Neural cell (in vitro differentiated cells): ENCODE measurements at regions not wholly inside any gene's neighbourhood (a gene's known extent, or its start where the extent isn't known, plus 50 kb on each side); places are given as distances from the start of the nearest gene placed in this dataset.

Source experiments
- EZH2 ChIP-seq: fragments of 200-600, 300-800 bp; shearing (Covaris generic), sonication (generic); IDR thresholded peaks from 2 replicates; pipeline ENCODE4 v1.6.1; 2014; ENCODE audit warnings: antibody characterized with exemption, low read length, borderline replicate concordance, mild to moderate bottlenecking; ENCODE audit not compliant: insufficient read depth, poor library complexity, severe bottlenecking
- RAD21 ChIP-seq: fragments of 450-650 bp; conservative IDR thresholded peaks from 2 replicates; pipeline ENCODE4 v1.6.1; 2014; ENCODE audit warnings: antibody characterized with exemption, mild to moderate bottlenecking, moderate library complexity
- REST ChIP-seq: IDR thresholded peaks from 2 replicates; pipeline ENCODE4 v1.6.1; 2012; ENCODE audit warnings: borderline replicate concordance
- TAF1 ChIP-seq: IDR thresholded peaks from 2 replicates; pipeline ENCODE4 v1.6.1; 2012; ENCODE audit warnings: low read depth
- TF ChIP-seq, protein P1 (sequence below): fragments of 450-650 bp; IDR thresholded peaks from 2 replicates; pipeline ENCODE4 v1.5.1; 2014; ENCODE audit warnings: antibody characterized with exemption, mild to moderate bottlenecking, moderate library complexity; ENCODE audit not compliant: poor library complexity, severe bottlenecking

DNA sequence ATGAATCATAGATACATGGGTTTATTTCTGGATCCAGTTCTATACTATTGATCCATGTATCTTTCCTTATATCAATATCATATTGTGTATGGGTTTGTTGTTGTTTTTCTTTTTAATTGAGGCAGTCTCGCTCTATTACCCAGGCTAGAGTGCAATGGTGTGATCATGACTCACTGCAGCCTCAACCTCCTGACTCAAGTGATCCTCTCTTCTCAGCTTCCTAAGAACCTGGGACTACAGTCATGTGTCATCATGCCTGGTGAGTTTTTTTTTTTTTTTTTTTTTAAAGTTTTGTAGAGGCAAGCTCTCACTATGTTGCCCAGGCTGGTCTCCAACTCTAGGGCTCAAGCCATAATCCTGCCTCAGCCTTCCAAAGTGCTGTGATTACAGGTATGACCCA lies 1589.4 kb upstream of the TENM4 start:
- TF ChIP-seq, protein P1, sequence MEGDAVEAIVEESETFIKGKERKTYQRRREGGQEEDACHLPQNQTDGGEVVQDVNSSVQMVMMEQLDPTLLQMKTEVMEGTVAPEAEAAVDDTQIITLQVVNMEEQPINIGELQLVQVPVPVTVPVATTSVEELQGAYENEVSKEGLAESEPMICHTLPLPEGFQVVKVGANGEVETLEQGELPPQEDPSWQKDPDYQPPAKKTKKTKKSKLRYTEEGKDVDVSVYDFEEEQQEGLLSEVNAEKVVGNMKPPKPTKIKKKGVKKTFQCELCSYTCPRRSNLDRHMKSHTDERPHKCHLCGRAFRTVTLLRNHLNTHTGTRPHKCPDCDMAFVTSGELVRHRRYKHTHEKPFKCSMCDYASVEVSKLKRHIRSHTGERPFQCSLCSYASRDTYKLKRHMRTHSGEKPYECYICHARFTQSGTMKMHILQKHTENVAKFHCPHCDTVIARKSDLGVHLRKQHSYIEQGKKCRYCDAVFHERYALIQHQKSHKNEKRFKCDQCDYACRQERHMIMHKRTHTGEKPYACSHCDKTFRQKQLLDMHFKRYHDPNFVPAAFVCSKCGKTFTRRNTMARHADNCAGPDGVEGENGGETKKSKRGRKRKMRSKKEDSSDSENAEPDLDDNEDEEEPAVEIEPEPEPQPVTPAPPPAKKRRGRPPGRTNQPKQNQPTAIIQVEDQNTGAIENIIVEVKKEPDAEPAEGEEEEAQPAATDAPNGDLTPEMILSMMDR: no peak
- TF ChIP-seq EZH2: no peak
- no peak for TF ChIP-seq REST
- TF ChIP-seq RAD21: no peak
- TF ChIP-seq TAF1: no peak
